Mesenchymal stem cell (in vitro differentiated cells and primary cell): ENCODE measurements at regions not wholly inside any gene's neighbourhood (a gene's known extent, or its start where the extent isn't known, plus 50 kb on each side); places are given as distances from the start of the nearest gene placed in this dataset.

Experiments used
- DNase-seq: peaks from one replicate; pipeline ENCODE4 v3.0.0-alpha.2; 2013
- H2AFZ ChIP-seq: one replicate; pipeline ENCODE4 v1.6.1; 2013; ENCODE audit warnings: low read depth, mild to moderate bottlenecking, control low read depth, inconsistent platforms, low read length, moderate library complexity
- H2AK5ac ChIP-seq: 2 replicates; pipeline ENCODE4 v1.6.1; 2013; ENCODE audit warnings: low read length, moderate library complexity, mild to moderate bottlenecking, inconsistent platforms; ENCODE audit not compliant: severe bottlenecking
- H2BK120ac ChIP-seq: one replicate; pipeline ENCODE4 v1.6.1; 2013; ENCODE audit warnings: low read depth, mild to moderate bottlenecking, inconsistent platforms, low read length, moderate library complexity
- H2BK12ac ChIP-seq, 2 experiments: one replicate each; pipeline ENCODE4 v1.6.1; 2013; ENCODE audit warnings: inconsistent platforms in 2 of 2, low read length in 2 of 2, mild to moderate bottlenecking in 2 of 2, moderate library complexity in 2 of 2, control low read depth in 1 of 2
- H2BK15ac ChIP-seq: one replicate; pipeline ENCODE4 v1.6.1; 2013; ENCODE audit warnings: mild to moderate bottlenecking, low read depth, inconsistent platforms; ENCODE audit not compliant: poor library complexity, severe bottlenecking
- H2BK5ac ChIP-seq: 2 replicates; pipeline ENCODE4 v1.6.1; 2013; ENCODE audit warnings: low read depth, mild to moderate bottlenecking, low read length, control low read depth, inconsistent platforms; ENCODE audit not compliant: poor library complexity, severe bottlenecking
- H3K14ac ChIP-seq, 2 experiments: one replicate each; pipeline ENCODE4 v1.6.1; 2013; ENCODE audit warnings: inconsistent platforms in 2 of 2, low read length in 2 of 2, control low read depth in 1 of 2, mild to moderate bottlenecking in 1 of 2, moderate library complexity in 1 of 2
- H3K18ac ChIP-seq, 2 experiments: one replicate each; pipeline ENCODE4 v1.6.1; 2013; ENCODE audit warnings: inconsistent platforms in 2 of 2, low read length in 2 of 2, control low read depth in 1 of 2, low read depth in 1 of 2, mild to moderate bottlenecking in 1 of 2
- H3K23ac ChIP-seq, 2 experiments: one replicate each; pipeline ENCODE4 v1.6.1; 2013; ENCODE audit warnings: inconsistent platforms in 2 of 2, low read length in 2 of 2, mild to moderate bottlenecking in 2 of 2, moderate library complexity in 2 of 2, control low read depth in 1 of 2
- H3K27ac ChIP-seq: 2 replicates; pipeline ENCODE4 v1.5.1; 2013; ENCODE audit warnings: mild to moderate bottlenecking, moderate library complexity, low read length, control low read depth, inconsistent platforms; ENCODE audit not compliant: poor library complexity, severe bottlenecking
- H3K27me3 ChIP-seq, 2 experiments: 2 replicates each; pipeline versions ENCODE4 v1.6.1 to v1.7.0; 2013; ENCODE audit warnings: low read length in 2 of 2, mild to moderate bottlenecking in 2 of 2, moderate library complexity in 2 of 2, control low read depth in 1 of 2, inconsistent platforms in 1 of 2; ENCODE audit not compliant: control insufficient read depth in 1 of 2, insufficient read depth in 1 of 2
- H3K36me3 ChIP-seq, 2 experiments: 2 replicates each; pipeline versions ENCODE4 v1.6.1 to v1.7.0; 2013; ENCODE audit warnings: low read length in 2 of 2, control low read depth in 1 of 2, inconsistent platforms in 1 of 2, low read depth in 1 of 2, mild to moderate bottlenecking in 1 of 2; ENCODE audit not compliant: insufficient read depth in 2 of 2, control insufficient read depth in 1 of 2
- H3K4ac ChIP-seq, 2 experiments: one replicate each; pipeline ENCODE4 v1.6.1; 2013; ENCODE audit warnings: inconsistent platforms in 2 of 2, low read length in 2 of 2, mild to moderate bottlenecking in 2 of 2, moderate library complexity in 2 of 2, control low read depth in 1 of 2, low read depth in 1 of 2
- H3K4me1 ChIP-seq: 2 replicates; pipeline ENCODE4 v1.6.1; 2013; ENCODE audit warnings: low read depth, low read length, control low read depth; ENCODE audit not compliant: control insufficient read depth, insufficient read depth
- H3K4me2 ChIP-seq: 2 replicates; pipeline ENCODE4 v1.6.1; 2013; ENCODE audit warnings: low read length, mild to moderate bottlenecking, inconsistent platforms; ENCODE audit not compliant: poor library complexity, severe bottlenecking
- H3K4me3 ChIP-seq, 2 experiments: 2 replicates each; pipeline versions ENCODE4 v1.5.1 to v1.7.0; 2013; ENCODE audit warnings: low read length in 2 of 2, mild to moderate bottlenecking in 2 of 2, control low read depth in 1 of 2, low read depth in 1 of 2; ENCODE audit not compliant: insufficient read depth in 1 of 2
- H3K79me1 ChIP-seq: replicated peaks from 2 replicates; pipeline ENCODE4 v1.6.1; 2013; ENCODE audit warnings: mild to moderate bottlenecking, control low read depth, low read length, inconsistent platforms; ENCODE audit not compliant: poor library complexity, severe bottlenecking
- H3K9ac ChIP-seq: 2 replicates; pipeline ENCODE4 v1.7.0; 2013; ENCODE audit warnings: mild to moderate bottlenecking, low read length, moderate library complexity
- H3K9me3 ChIP-seq: 2 replicates; pipeline ENCODE4 v1.7.0; 2013; ENCODE audit warnings: mild to moderate bottlenecking, low read length; ENCODE audit not compliant: control insufficient read depth
- H4K8ac ChIP-seq: one replicate; pipeline ENCODE4 v1.6.1; 2013; ENCODE audit warnings: inconsistent platforms, mild to moderate bottlenecking, low read length, moderate library complexity
- H4K91ac ChIP-seq: one replicate; pipeline ENCODE4 v1.6.1; 2013; ENCODE audit warnings: mild to moderate bottlenecking, low read length, inconsistent platforms
- WGBS: methylation state at CpG from one replicate; pipeline ENCODE4 v1.1.7; 2013; ENCODE audit warnings: mixed read lengths; 5-methylcytosine and 5-hydroxymethylcytosine counted together

DNA sequence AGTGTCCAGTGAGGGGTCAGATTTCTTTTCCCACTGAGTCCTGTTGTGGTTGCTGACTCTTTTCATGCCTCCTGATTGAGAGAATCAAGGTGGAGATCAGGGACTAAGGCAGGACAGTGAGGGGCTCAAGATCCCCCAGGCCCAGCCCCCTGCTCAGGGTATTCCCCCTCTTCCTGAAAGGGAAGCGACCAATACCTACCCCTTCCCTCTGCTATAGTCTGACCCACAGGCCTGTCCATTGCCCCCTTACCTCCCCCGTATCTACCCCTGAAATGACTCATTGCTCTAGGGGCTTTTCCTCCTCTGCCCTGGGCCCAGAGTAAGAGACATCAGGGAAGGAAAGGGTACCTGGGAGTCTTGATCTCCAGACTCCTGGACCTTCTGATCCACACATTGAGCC is 1320.5 kb downstream of the UQCRFS1 start:
- Histone ChIP-seq H3K4me1 (no peaks in the 10 kb centered on the region), H2AK5ac (no peak overlapping the region), H2BK5ac (no peak overlapping the region), H3K4me3 (no peak overlapping the region), H3K4ac (no peak overlapping the region), H2AFZ (no peak overlapping the region), H2BK120ac (no peak overlapping the region), H4K8ac (no peak overlapping the region), H2BK12ac (no peak overlapping the region), H3K18ac (no peak overlapping the region), H3K14ac (no peak overlapping the region), H3K27me3 (no peaks in the 10 kb centered on the region), H3K23ac (no peak overlapping the region), H3K4me2 (no peak overlapping the region), H3K36me3 (no peaks in the 10 kb centered on the region), H3K9me3 (no peaks in the 10 kb centered on the region), H3K79me1 (no peaks in the 10 kb centered on the region), H3K27ac (no peak overlapping the region), H2BK15ac (no peak overlapping the region), H4K91ac (no peak overlapping the region), H3K9ac (no peak overlapping the region)
- no peak for DNase-seq
- WGBS = 80% methylated on average over 1 of the region's 2 CpGs

DNA sequence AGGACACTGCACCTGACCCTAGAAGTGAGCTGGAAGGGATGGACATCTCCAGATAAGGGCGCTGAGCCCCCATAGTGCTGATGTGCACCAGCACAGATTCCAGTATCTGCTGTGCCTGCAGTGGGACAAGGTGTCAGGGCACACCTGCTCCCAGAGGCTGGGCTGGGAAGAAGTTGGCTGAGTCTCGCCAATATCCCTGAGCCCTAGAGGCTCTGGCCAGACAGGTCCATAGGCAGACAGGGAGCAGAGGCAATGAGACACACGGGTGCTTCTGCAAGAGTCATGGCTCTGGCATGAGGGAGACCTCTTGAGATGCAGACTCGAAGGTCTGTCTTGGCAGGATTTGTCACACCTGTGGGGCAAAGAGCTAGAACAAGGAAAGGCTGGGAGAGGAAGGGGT is 1321.5 kb downstream of the UQCRFS1 start:
- Histone ChIP-seq H3K27me3 (no peaks in the 10 kb centered on the region), H3K36me3 (no peaks in the 10 kb centered on the region), H2BK15ac (no peak overlapping the region), H3K4me3 (no peak overlapping the region), H3K27ac (no peak overlapping the region), H3K4me1 (no peaks in the 10 kb centered on the region), H3K79me1 (no peaks in the 10 kb centered on the region), H3K4ac (no peak overlapping the region), H3K14ac (no peak overlapping the region), H4K91ac (no peak overlapping the region), H3K9ac (no peak overlapping the region), H3K23ac (no peak overlapping the region), H3K4me2 (no peak overlapping the region), H2AFZ (no peak overlapping the region), H3K9me3 (no peaks in the 10 kb centered on the region), H2AK5ac (no peak overlapping the region), H4K8ac (no peak overlapping the region), H3K18ac (no peak overlapping the region), H2BK120ac (no peak overlapping the region), H2BK5ac (no peak overlapping the region), H2BK12ac (no peak overlapping the region)
- WGBS = 23% methylated on average over 4 of the region's 4 CpGs
- DNase-seq = no peak

DNA sequence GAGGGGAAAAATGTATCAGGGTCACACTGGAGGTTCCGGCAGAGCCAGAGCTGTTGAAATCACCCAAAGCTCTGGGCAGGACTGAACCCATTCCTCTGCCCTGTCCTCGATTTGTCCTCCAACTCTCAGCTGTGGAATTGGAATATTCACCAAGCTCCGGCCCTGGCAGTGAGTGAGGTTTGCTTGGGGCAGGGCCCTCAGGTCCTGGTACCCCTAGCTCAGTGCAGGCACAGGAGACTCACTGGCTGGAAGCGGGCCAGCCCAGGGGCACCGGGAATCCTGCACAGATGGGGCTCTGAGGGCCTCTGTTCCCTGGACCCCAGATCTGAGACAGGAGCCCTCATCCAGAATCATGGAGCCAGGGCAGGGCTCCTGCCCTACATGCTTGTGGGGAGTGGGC is 1322.3 kb downstream of the UQCRFS1 start:
- no peaks in the 10 kb centered on the region for H3K9me3 ChIP-seq
- no peak overlapping the region for H2BK15ac ChIP-seq
- H3K23ac ChIP-seq = no peak overlapping the region
- no peak overlapping the region for H2AK5ac ChIP-seq
- DNase-seq = no peak
- H2BK5ac ChIP-seq = no peak overlapping the region
- no peak overlapping the region for H3K14ac ChIP-seq
- H3K79me1 ChIP-seq = no peaks in the 10 kb centered on the region
- H3K27me3 ChIP-seq = no peaks in the 10 kb centered on the region
- H3K27ac ChIP-seq = no peak overlapping the region
- H2BK12ac ChIP-seq = no peak overlapping the region
- H2BK120ac ChIP-seq = no peak overlapping the region
- H3K9ac ChIP-seq = no peak overlapping the region
- no peaks in the 10 kb centered on the region for H3K4me1 ChIP-seq
- H3K4ac ChIP-seq = no peak overlapping the region
- H4K8ac ChIP-seq = no peak overlapping the region
- WGBS = 36% methylated on average over 5 of the region's 5 CpGs
- H3K4me2 ChIP-seq = no peak overlapping the region
- no peak overlapping the region for H4K91ac ChIP-seq
- no peak overlapping the region for H3K18ac ChIP-seq
- H3K4me3 ChIP-seq = no peak overlapping the region
- H2AFZ ChIP-seq = no peak overlapping the region
- no peaks in the 10 kb centered on the region for H3K36me3 ChIP-seq

DNA sequence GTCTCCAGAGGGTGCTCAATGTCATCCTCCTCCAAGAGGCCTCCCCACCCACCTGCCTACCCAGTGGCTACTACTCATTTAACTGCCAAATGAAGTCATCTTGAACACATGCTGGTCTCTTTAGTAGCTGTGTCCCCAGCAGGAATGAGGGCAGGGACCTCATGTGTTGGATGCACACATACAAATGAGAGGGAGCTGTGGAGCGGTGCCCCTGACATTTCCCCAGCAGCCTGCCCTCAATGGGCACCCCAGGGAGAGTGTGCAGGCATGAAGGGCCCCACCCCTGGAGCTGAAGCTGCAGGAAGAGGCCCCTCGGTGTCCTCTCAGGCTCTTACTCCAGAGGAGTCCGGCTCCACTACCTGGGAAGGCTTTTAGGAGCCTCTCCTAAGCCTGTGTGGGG is 1322.7 kb downstream of the UQCRFS1 start:
- Histone ChIP-seq H3K27ac (no peak overlapping the region), H3K4me3 (no peak overlapping the region), H3K14ac (no peak overlapping the region), H3K4me2 (no peak overlapping the region), H2BK12ac (no peak overlapping the region), H2BK120ac (no peak overlapping the region), H3K79me1 (no peaks in the 10 kb centered on the region), H3K9ac (no peak overlapping the region), H3K4ac (no peak overlapping the region), H3K36me3 (no peaks in the 10 kb centered on the region), H2AFZ (no peak overlapping the region), H4K8ac (no peak overlapping the region), H4K91ac (no peak overlapping the region), H3K23ac (no peak overlapping the region), H3K27me3 (no peaks in the 10 kb centered on the region), H3K4me1 (no peaks in the 10 kb centered on the region), H3K9me3 (no peaks in the 10 kb centered on the region), H2AK5ac (no peak overlapping the region), H3K18ac (no peak overlapping the region), H2BK15ac (no peak overlapping the region), H2BK5ac (no peak overlapping the region)
- WGBS = 26% methylated on average over 3 of the region's 3 CpGs
- DNase-seq = no peak
